Mesothelial cell of epicardium (in vitro differentiated cells): ENCODE measurements at regions not wholly inside any gene's neighbourhood (a gene's known extent, or its start where the extent isn't known, plus 50 kb on each side); places are given as distances from the start of the nearest gene placed in this dataset.

ENCODE experiments used
- DNase-seq, 2 experiments: peaks; one replicate each; pipeline ENCODE4 v3.0.0; 2021; ENCODE audit warnings: low spot score in 2 of 2; ENCODE audit not compliant: unreplicated experiment in 2 of 2
- H3K27ac Mint-ChIP-seq: 2 replicates; pipeline ENCODE4 v1.8.0; 2021; ENCODE audit warnings: mixed read lengths
- H3K27me3 Mint-ChIP-seq: 2 replicates; pipeline ENCODE4 v1.8.0; 2021; ENCODE audit warnings: low read depth, mixed read lengths
- H3K36me3 Mint-ChIP-seq: 2 replicates; pipeline ENCODE4 v1.8.0; 2021; ENCODE audit warnings: mixed read lengths
- H3K4me1 Mint-ChIP-seq: 2 replicates; pipeline ENCODE4 v1.8.0; 2021; ENCODE audit warnings: mixed read lengths
- H3K4me3 Mint-ChIP-seq: 2 replicates; pipeline ENCODE4 v1.8.0; 2021; ENCODE audit warnings: mild to moderate bottlenecking, moderate library complexity, mixed read lengths
- H3K9me3 Mint-ChIP-seq: 2 replicates; pipeline ENCODE4 v1.8.0; 2021; ENCODE audit warnings: mixed read lengths
- CTCF ChIP-seq: fragments of 200-600 bp; sonication (generic); IDR thresholded peaks from one replicate; pipeline ENCODE4 v1.5.0; 2021; ENCODE audit warnings: antibody characterized with exemption; ENCODE audit not compliant: unreplicated experiment

- Mint-ChIP-seq H3K9me3 (no peaks in the 10 kb centered on the region), H3K27ac (no peak overlapping the region), H3K4me3 (no peak overlapping the region), H3K27me3 (peaks cover 32% of the 10 kb centered on the region), H3K36me3 (no peaks in the 10 kb centered on the region), H3K4me1 (no peaks in the 10 kb centered on the region)
- DNase-seq: no peak
- no peak for TF ChIP-seq CTCF
Observed at GRCh38 chr6:14051355-14051754, 66.2 kb upstream of the CD83 start.

- Mint-ChIP-seq H3K9me3 (no peaks in the 10 kb centered on the region), H3K4me1 (no peaks in the 10 kb centered on the region), H3K27me3 (peaks cover 21% of the 10 kb centered on the region), H3K4me3 (no peak overlapping the region), H3K36me3 (no peaks in the 10 kb centered on the region), H3K27ac (no peak overlapping the region)
- DNase-seq: no peak
- TF ChIP-seq CTCF: no peak
Observed at GRCh38 chr6:14053811-14054210, 63.8 kb upstream of the CD83 start.

- Mint-ChIP-seq H3K4me3 (no peak overlapping the region), H3K4me1 (no peaks in the 10 kb centered on the region), H3K27ac (no peak overlapping the region), H3K9me3 (no peaks in the 10 kb centered on the region), H3K36me3 (no peaks in the 10 kb centered on the region), H3K27me3 (peaks cover 19% of the 10 kb centered on the region)
- TF ChIP-seq CTCF: no peak
- no peak for DNase-seq
Observed at GRCh38 chr6:14055541-14055940, 62.0 kb upstream of the CD83 start.

GRCh38 chr6:14058029-14058695 is 59.4 kb upstream of the CD83 start:
- Mint-ChIP-seq H3K4me1 (no peaks in the 10 kb centered on the region), H3K4me3 (no peak overlapping the region), H3K9me3 (peaks cover 8% of the 10 kb centered on the region), H3K27me3 (peaks cover 12% of the 10 kb centered on the region), H3K36me3 (no peaks in the 10 kb centered on the region), H3K27ac (no peak overlapping the region)
- no peak for DNase-seq
- TF ChIP-seq CTCF: no peak

GRCh38 chr6:14058735-14059134 is 58.8 kb upstream of the CD83 start:
- Mint-ChIP-seq H3K4me1 (no peaks in the 10 kb centered on the region), H3K9me3 (peaks cover 8% of the 10 kb centered on the region), H3K27ac (no peak overlapping the region), H3K4me3 (no peak overlapping the region), H3K27me3 (peaks cover 12% of the 10 kb centered on the region), H3K36me3 (no peaks in the 10 kb centered on the region)
- no peak for TF ChIP-seq CTCF
- DNase-seq: no peak
